ENCODE measurements at regions not wholly inside any gene's neighbourhood (a gene's known extent, or its start where the extent isn't known, plus 50 kb on each side); places are given as distances from the start of the nearest gene placed in this dataset.

DNA sequence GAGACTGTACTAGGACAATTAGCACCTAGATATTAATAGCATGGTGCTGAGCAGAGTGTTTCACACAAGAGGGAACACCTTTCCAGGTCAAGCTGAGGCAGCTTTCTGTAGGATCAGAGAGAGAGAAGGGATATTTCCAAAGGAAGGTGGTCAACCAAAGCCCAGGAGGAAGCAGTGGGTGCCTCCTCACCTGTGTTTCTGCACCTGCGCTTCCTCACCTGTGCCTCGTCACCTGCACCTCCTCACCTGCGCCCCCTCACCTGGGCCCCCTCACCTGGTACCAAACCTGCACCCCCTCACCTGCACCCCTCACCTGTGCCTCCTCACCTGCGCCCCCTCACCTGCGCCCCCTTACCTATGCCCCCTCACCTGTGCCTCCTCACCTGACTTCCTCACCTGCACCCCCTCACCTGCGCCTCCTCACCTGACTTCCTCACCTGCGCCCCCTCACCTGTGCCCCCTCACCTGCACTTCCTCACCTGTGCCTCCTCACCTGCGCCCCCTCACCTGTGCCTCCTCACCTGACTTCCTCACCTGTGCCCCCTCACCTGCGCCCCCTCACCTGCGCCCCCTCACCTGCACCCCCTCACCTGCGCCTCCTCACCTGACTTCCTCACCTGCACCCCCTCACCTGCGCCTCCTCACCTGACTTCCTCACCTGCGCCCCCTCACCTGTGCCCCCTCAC, 67.9 kb downstream of the TTLL2 start:
- no peak for DNase-seq (ENCODE audit: low spot score)

DNA sequence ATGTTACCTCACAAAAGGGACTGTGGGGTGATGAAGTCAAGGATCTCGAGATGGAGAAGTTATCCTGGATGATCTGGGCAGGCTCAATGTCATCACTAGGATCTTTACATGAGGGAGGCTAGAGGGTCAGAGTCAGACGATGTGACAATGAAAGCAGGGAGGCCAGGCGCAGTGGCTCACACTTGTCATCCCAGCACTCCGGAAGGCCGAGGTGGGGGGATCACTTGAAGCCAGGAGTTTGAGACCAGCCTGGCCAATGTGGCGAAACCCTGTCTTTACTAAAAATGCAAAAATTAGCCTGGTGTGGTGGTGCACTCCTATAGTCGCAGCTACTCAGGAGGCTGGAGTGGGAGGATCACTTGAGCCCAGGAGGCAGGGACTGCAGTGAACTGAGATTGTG, 68.8 kb downstream of the TTLL2 start:
- no peak for DNase-seq (ENCODE audit: low spot score)

DNA sequence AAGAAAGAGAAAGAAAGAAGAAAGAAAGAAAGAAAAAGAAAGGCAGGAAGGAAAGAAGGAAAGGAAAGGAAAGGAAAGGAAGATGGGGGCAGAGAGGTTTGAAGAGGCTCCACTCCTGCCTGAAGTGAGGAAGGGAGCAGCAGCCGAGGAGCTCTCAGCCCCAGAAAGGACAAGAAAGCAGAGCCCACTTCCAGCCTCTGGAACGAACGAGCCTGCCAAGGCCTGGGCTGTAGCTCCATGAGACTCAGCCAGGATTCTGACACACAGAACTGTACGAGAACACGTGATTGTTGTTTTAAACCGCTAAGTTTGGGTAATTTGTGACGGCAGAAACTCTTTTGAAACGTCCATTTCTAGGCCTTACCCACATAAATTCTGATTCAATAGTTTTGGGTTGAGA, 69.5 kb downstream of the TTLL2 start:
- no peak for DNase-seq (ENCODE audit: low spot score)

DNA sequence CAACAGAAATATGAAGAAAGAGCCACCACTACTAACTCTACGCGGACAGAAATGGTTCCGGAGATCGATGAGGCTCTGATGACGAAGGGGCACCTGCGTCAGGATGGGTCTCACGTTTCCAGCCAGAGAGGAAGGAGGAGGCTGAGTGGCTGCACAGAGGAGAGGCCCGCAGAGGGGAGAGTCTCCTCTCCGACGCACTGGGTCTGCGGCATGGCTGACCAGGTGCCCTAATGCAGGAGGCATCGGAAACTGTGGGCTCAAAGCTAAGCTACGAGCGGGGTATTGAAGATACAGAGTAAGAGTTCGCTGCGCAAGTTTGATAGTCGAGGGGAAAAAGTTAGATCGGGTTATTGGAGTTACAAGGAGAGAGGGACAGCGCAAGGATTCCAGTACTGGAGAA, 69.9 kb downstream of the TTLL2 start:
- DNase-seq (ENCODE audit: low spot score), result no peak

DNA sequence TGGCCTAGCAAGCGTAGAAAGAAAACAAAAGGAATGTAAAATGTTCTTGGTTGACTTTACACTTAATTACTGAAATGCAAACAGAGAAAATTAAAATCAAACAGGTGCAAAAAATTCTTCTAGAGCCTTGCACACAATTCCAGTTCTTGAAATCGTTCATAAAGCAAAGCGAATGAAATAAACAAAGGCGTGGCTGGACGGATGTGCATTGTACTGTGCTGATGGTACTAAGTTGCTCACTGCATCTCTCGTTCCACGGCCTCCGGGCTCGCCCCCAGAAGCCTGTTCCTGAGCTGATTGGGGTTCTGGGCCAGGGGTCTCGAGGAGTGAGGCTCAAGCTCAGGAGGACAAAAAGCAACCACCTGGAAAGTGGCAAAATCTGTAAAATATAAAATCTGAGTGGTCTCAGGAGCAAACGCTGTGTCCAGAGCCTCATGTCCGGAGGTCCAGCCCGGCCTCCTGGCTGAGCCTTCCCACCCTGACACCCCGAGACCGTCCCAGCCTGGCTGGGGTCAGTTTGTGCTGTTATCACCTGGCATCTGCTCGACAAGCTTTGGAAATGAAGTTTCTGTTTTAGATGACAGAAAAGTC, 71.3 kb downstream of the TTLL2 start:
- DNase-seq (ENCODE audit: low spot score), result no peak

DNA sequence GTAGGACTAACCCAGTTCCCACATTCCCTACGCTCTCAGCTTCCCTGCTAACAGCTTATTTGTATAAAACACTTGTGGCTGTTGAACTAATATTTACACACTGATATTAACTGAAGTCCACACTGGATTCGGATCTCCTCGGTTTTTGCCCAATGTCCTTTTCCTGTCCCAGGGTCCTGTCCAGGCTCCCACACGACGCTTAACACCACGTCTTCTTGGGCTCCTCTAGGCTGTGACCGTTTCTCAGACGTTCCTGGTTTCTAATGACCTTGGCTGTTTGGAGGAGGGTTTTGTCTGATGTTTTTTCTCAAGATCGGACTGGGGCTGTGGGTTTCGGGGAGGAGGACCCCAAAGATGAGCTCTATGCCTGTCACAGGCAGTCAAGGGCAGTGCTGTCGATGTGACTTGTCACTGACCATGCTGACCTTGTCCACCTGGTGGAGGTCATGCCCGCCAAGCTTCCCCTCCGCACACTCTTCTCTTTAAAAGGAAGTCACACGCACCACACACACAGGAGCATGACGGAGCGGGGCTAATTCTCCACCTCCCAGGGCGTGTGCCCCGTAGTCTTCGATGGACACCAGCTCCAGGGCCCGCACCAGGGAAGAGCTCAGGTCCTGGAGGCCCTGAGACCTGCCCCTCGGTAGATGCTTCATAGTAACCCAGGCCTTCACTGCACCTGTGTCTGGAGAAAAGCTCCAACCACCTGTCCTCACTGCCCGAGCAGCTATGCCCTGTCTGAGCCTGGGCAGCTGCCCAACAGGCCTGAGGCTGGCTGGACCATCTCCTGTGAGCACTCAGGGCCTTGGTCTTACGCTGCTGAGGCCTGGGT, 72.0 kb downstream of the TTLL2 start:
- DNase-seq (ENCODE audit: low spot score), result no peak

DNA sequence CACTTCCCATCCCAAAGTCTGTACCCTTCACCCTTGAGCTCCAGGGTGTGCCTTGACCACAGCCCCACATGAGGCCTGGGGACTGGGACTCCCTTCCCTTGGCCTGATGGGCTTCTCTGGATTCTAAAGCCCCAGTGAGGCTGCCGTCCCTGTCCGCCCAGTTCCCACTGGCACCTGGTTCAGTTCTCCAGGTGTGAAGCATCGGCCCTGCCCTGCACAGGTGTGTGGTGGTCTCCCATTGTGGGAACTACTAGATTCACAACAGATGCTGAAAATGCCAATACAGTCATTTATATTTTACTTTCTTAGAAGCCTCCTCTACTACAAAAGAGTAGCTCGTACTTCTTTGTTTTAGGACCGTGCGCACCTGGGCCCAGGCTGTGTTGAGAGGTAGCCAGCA, 72.8 kb downstream of the TTLL2 start:
- no peak for DNase-seq (ENCODE audit: low spot score)

DNA sequence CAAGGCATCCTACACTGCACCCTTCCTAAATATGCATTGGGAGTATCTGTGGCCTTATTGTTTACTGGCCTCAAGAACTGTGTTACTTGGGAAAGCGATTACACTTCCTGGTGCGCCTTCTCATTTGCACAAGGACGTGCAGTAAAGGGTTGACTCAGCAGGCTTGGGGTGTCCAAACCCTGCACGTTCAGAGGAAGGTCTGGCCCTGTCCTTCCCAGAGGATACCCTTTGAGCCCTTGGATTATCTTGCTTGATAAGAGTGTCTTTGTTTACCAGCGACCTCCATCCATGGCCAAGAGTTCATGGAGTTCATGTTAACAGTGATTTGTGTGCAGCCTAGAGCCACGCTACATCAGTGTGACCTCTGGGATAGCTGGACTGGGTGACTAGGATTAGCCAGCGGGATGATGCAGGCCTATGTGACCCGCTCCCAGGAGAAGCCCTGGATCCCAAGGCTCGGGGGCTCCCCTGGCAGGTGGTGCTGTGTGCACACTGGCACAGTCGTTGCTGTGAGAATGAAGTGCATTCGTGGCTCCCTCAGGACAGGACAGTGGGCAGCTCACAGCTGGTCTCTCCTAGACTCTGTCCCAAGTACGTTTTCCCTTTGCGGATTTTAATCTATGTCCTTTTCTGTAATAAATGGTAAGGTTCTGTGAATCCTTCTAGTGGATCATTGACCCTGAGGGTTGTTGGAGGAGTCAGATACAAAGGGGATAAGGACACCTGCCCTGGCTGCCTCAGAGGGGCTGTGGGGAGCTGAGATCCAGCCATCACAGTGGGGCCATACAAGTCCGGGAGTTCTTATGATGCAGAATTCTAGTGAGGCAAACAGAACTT, 73.5 kb downstream of the TTLL2 start:
- DNase-seq (ENCODE audit: low spot score), result no peak

DNA sequence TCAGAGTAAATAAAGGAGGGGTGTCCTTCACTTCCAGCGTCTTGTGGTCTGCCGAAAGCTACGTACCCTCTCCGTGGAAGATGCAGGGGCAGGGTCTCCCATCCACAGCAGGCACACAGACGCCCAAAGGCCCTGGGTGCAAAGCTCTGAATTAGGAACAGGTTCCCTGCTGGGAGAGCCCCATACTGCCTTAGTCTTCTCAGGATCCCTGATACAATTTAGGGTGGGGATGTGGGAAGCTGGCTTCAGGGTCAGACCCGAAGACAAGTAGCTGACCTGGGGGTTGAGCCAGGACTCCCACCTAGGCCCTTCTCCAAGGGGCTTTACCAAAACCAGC, 74.1 kb downstream of the TTLL2 start:
- no peak for DNase-seq (ENCODE audit: low spot score)

DNA sequence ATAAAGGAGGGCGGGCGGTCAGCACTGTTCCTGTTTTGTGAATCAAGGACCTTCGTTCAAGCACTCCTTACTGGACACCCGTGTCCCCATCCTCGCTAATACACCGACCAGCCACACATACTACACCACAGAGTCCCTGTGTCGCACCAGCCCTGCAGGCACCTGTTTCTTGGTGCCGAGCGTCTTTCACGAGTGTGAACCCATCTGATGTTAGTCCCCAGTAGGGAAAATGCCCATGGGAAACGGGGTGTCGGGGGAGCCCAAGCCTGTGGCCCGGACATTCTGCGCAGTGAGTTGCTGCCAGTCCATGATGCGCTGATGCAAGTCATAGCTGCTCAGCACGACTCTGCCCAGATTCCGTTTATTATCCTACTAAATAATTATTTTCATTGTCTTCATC, 74.7 kb downstream of the TTLL2 start:
- no peak for DNase-seq (ENCODE audit: low spot score)

DNA sequence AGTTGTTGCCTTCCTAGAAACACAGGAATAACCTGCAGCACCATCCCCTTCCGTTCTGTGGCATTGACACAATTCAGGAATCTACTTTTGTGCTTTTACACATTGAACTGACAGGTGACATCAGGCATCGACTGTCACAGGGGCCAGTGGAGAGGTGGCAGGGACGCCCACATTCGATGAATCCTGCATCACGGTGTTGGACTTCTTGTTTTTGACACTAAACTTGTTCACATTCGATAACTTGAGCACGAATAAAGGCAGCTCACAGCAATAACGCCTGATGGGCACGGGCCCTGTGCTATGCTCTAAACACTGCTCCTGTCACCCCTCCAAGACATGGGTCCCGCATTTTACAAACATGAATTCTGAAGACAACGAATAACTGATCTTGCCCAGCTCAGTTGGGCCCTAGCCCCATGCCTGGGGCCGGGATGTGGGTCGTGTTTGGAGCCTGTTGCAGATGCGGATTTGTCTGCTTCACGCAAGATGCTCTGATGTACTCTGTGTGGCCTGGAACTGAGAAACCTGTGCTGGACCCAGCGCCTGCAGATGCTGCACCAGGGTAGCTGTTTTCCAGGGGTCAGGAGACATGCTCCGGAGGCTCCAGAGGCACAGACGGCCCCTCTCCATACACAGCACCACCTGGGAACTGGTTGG, 75.7 kb downstream of the TTLL2 start:
- DNase-seq (ENCODE audit: low spot score), result no peak

DNA sequence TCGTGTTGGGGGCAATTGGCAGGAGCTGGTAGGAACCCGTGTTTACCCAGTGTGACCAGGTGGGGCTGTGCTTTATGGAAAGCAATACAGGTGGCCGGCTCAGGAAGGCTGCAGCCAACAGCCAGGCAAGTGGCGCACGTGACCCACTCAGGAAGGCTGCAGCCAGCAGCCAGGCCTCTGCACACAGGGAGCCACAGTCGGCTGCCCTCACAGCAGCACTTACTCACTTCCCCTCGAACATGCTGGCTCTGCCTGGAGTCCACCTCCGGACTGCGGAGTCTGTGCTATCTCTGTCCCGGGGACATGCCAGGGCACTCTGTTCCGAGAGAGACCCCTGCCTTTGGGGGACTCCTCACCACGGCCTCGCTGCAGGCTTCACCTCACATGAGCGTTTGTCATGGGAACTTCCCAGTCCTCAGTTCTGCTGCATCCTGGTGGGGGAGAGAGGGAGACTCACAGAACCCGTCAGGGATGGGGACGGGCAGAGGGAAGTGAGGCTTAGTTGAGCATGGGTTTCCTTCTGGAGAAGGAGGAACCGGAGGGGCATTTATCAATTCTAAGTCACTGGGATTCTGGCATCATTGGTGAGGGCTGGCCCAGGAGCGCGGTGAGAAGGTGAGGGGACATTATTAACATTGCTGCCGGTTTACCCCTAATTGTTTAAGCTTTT, 76.8 kb downstream of the TTLL2 start:
- no peak for DNase-seq (ENCODE audit: low spot score)

DNA sequence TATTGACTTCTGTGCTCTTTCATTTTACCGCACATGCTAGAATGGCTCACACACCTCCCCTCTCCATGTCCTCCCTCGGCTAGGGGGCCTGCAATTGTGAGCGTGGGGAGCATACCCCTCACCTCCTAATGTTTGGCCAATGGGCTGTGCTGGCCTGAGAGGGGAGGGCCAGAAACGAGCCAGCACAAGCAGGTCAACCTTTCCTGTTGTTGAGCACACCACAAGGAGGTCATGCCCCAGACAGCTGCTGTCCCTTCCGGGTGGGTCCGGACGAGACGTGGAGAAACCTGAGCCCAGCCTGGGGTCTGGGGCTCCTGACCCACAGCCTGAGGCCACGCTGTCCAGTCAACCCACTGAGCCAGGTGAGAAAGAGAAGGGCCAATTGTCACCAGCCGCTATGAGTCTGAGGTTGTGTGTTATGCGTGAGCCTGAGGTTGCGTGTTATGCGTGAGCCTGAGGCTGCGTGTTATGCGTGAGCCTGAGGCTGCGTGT, 77.4 kb downstream of the TTLL2 start:
- DNase-seq (ENCODE audit: low spot score), result no peak

DNA sequence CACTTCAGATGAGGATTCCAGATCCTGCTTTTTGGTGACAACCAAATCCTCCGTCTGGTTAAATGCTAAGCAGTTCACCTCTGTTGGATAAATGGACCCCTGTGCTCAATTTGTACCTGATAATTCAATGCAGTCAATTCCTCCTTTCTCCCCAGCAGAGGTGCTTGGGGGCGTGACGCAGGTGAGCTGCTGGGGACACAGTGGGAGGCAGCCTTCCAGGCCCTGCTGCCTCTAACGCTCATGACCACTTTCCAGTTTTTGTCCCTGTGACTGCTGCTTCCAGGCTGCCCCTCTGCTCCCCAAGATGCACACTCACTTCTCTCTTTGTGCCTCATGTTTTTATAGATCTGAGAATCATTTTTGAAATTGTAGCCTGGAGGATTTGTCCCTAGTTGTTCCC, 78.5 kb downstream of the TTLL2 start:
- no peak for DNase-seq (ENCODE audit: low spot score)

DNA sequence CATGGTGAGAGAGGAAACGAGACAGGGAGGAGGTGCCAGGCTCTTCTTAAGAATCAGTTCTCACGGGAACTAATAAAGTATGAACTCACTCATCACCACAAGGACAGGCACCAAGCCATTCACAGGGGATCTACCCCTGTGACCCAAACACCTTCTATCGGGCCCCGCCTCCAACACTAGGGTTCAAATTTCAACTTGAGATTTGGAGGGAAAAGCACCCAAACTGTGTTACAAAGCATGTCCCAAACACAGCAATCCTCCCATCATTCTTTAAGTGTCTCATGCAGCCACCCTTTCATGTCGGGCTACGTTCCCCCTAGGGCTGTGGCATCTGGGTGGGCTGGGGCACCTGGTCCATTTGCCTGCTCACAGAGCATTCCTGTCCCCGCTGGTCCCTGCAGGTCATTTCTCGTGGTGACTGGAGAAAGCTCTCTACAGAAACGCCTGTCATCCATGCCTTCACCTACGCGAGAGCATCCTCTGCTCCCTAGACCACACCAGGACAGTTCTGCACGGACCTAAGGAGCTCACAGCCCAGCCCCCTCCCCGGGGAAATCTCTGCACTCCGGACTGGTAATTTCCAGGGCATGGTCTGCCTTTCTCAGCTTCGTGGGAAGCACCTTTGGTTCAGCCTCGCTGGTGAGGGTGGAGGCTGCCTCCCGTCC, 79.6 kb downstream of the TTLL2 start:
- no peak for DNase-seq (ENCODE audit: low spot score)

DNA sequence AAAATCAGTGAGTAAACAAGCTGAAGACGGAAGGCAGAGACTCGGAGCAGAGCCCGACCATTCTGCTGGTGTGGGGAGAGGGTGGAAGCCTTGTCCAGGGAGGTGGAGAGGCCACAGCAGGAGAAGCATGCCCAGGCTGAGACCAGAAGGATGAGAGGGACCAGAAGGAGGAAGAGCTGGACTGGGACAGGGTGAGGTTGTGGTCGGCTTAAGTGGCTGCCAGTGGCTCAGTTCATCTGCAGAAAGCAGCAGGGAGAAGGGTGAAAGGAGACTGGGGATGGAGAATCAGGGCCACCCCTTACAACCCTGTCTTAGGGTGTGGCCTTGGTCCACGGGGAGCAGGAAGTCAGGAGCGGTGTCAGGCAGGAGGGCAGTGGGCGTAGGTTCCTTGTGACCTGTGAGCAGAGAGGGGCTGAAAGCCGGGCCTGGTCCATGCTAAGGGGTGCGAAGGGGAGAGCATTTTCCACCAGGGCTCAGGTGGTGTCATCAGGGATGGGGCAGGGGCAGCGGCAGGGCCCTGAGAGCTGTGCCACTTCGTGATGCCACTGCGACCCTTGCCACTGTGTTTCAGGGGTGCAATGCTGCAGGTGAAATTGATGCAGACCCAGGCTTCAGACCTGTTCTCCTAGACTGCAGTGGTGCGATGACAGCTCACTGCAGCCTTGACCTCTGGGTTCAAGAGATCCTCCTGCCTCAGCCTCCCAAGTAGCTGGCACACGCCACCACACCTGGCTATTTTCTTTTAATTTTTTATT, 81.1 kb downstream of the TTLL2 start:
- peak; percentile 5 for DNase-seq (ENCODE audit: low spot score)

DNA sequence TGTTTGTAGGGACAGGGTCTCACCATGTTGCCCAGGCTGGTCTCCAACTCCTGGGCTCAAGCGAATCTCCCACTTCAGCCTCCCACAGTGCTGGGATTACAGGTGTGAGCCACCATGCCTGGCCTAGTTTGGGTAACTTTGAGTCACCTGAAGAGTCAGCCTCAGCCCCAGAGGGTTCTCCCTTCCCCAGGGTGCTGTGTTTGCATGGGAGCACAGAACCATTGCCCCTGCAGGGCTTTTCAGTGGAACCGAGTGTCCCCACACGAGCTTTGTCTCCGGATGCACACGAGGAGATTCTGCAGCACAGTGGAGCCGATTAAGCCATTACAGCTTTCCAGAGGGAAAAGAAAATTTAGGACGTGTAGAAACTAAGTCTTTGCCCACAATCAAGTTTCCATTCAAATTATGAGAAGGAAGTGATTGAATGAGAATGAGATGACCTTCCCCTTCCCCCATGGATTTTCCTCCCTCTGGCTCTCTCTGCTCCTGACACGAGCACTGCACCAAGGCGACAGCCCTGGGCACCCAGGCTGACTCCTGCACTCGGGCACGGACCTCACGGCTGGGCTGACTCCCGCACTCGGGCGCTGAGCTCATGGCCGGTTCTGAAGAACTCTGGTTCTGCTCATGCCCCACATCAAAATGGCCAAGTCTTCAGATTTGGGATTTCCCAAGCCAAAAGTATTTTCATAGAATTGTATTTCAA, 81.8 kb downstream of the TTLL2 start:
- DNase-seq (ENCODE audit: low spot score), result peak; percentile 6

DNA sequence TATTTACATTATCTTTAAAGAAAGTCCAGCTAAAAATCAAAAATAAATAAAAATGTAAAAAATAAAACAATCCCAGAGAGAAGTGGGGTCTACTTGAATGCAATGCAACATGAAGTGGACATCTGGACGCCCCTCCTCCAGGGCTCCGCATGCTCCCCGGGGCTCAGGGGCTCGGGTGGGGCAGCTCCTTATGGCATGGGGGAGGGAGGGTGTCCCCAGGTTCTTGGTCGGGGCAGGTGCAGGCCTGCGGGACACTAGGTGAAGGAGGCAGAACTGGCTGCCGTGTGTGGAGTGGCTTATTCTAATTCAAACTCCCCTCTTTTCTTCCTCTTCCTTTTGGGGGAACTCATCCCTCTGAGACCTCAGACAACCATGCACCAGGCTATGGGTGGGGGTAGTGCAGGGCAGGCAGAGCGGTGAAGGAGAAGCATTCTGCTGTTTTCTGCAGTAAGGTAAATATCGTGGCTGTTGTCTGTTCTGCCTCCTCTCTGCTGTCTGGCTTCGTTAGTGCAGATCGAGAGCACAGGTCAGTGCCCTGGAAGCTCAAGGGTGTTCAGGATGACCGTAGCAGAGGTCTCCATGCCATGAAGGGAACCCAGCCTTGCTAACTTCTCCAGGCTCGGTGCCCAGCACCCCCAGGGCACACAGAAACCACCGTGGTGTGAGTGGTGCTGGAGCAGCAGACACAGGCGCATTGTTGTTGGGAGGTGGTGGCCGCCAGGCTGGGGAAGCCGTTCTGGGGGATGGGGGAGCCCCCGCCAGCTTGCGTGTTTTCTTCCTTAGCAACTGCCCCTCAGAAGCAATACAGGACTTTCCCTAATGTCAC, 82.6 kb downstream of the TTLL2 start:
- DNase-seq (ENCODE audit: low spot score), result peak; percentile 7
